HT1080 (cell line): ENCODE measurements at regions not wholly inside any gene's neighbourhood (a gene's known extent, or its start where the extent isn't known, plus 50 kb on each side); places are given as distances from the start of the nearest gene placed in this dataset.
A peak's percentile ranks its signal among the peaks of the same experiment; 100 is the strongest.

Experiments used
- DNase-seq: peaks from one replicate; pipeline ENCODE4 v3.0.0-alpha.2; 2015; ENCODE audit warnings: low read depth

GRCh38 chr22:27331526-27332281 is 469.9 kb downstream of the MN1 start:
- DNase-seq = peak; percentile 11

- no peak for DNase-seq
Measured at GRCh38 chr22:27335102-27335660, 466.4 kb downstream of the MN1 start.

DNA sequence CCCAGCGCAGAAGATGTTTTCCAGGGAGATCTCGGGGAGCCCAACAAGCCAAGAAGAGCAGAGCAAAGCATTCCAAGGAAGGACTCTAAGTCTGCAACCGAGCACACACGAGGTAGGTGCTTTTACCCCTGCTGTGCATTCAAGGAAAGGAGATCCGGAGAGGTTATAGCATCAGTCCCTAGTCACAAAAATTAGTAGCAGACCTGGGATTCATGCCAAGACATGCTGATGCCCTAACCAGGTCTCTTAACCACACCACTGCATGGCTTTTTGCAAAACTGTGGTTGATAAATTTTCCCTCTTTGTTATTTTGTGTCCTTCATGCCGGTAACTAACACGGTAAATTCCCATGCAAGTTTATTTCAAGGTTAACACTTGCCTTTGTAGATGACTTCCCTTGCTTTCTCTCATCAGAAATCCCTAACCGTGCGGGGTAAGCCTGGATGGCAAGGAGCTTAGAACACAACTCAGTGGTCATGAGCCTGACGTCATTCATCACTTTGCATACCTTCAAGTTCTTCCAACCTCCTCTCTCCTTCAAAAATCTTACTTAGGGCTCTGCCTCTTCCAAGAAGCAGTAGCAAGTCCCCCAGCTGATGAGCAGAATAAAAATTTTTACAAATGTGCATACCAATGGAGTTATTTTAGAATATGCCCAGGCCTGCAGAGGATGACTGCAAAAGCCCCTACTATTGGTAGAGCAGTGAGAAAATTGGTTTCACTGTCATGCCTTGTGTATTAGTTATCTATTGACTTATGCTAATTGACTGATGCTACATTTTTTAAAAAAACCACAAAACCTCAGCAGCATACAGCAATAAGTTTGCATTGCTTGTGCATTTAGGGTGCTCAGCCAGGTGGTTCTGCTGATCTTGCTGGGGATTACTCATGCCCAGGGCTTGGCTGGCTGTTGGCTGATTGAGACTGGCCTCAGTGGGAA is 465.1 kb downstream of the MN1 start:
- DNase-seq = no peak

DNA sequence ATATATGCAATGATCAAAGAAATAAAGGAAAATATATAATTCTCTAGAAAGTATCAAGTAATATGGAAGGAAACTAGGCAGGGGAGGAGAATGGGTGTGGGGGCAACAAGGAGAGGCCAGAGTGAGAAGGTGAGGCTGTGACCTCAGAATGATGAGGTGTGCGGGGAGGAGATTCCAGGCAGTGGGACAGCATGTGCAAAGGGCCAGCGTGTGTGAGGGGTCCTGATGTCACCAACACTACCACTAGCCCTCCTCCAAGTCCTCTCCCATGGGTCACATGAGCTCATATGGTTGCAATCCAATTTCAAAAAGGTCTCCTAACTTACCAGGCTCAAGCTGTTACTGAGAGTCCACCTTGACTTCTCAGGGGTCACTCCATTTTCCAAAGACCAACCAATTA is 463.9 kb downstream of the MN1 start:
- no peak for DNase-seq

DNA sequence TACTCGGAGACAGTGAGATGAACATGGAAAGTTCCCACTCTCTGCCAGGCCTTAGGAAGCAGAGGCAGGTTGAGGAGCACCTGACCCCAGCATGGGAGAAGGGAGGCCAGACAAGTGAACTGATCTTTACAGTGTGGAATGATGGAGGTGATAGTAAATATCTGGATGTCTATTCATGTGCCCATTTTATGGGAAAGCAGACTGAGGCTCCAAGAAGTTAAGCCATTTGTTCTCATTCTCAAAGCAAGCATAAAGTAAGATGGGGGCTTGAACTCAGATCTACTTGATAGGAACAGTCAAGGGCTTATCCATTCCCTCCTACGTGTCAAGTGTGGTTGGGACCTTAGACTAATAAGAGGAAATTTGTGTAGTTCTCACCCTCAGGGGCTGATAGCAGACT is 461.5 kb downstream of the MN1 start:
- no peak for DNase-seq

- no peak for DNase-seq
Measured at GRCh38 chr22:27344546-27344945, 457.0 kb downstream of the MN1 start.

- no peak for DNase-seq
Measured at GRCh38 chr22:27345691-27346090, 455.9 kb downstream of the MN1 start.

- DNase-seq = no peak
Measured at GRCh38 chr22:27347951-27348350, 453.6 kb downstream of the MN1 start.

DNA sequence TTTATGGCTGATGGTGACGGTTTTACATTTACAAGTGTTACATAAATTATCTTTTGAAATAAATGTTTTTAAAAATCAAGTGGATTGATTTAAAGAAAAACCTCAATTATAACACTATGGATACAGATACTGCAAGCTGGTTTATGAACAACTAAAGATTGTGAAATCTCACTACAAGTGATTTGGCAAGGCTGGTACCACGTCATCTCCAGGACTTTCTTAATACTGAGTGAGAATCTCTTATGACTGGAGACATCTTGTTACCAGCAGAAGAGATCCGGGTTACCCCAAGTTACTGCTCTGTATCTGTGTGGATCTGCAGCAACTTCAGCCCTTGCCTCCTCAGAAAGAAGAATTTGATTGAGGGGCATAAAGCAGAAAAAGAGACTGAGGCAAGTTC is 452.9 kb downstream of the MN1 start:
- DNase-seq = no peak

GRCh38 chr22:27349456-27349855 is 452.1 kb downstream of the MN1 start:
- DNase-seq = no peak

GRCh38 chr22:27350306-27350705 is 451.2 kb downstream of the MN1 start:
- no peak for DNase-seq

GRCh38 chr22:27352426-27352825 is 449.1 kb downstream of the MN1 start:
- DNase-seq = no peak

- no peak for DNase-seq
Measured at GRCh38 chr22:27358096-27358870, 443.3 kb downstream of the MN1 start.

GRCh38 chr22:27370269-27370668 is 431.3 kb downstream of the MN1 start:
- DNase-seq = peak; percentile 12

- DNase-seq = no peak
Measured at GRCh38 chr22:27370987-27371386, 430.6 kb downstream of the MN1 start.

- DNase-seq = no peak
Measured at GRCh38 chr22:27372364-27372763, 429.2 kb downstream of the MN1 start.

GRCh38 chr22:27372969-27373670 is 428.4 kb downstream of the MN1 start:
- no peak for DNase-seq

DNA sequence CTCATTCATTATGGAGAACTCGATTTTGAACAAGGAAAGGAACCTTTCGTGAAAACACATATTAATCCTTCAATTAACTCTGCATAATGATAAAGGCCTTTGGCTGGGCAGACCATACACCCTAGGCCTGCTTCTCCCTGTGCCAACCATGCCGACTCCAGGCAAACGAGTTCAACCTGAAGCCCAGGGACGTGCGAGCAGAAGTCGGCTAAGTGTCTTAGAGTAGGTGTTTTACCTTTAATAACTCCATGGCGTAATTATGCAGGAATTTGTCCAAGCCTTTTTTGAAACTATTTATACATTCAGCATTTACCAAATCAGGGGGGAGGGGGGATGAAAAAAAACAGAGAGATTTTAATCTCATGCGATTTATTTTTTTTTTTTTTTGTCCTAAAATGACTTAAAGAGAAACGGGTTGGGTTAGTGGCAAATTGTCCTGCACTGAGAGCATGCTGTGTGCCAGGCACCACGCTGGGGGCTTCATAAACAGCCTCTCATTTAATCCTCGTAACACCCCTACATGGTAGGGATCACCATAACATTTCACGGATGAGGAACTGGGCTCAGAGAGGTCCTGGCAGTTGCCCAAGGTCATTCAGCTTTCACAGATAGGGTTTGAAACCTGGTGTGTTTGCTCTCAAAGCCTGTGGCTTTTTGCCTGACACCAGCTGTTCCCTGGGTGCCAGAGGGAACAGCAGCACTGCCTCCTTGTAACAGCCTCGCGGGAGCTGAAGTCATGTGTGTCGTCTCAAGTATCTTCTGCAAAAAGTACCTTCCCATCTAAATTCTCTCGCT is 423.9 kb downstream of the MN1 start:
- no peak for DNase-seq

DNA sequence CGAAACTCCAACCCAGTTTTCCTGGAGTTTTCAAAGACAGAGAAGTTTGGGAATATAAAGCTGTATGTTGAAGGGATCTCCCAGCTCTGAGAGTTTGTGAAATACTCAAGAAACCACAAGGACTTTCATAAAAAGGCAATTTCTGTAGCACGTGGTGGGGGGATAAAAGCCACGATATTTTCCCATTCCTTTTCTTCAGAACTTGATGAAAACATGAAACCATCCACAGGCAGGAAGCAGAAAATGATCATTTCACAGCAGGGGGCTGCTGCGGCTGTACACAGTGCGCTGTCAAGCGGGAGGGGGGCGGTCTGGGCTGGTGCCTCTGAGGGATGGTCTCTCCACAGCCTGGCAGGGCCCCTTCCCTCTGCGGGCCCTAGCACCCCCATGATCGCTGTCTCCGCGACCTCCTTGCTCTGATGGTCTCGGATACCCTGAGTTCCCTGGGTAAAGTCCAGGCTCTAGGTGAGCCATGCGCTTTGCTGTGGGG is 423.2 kb downstream of the MN1 start:
- DNase-seq = no peak

DNA sequence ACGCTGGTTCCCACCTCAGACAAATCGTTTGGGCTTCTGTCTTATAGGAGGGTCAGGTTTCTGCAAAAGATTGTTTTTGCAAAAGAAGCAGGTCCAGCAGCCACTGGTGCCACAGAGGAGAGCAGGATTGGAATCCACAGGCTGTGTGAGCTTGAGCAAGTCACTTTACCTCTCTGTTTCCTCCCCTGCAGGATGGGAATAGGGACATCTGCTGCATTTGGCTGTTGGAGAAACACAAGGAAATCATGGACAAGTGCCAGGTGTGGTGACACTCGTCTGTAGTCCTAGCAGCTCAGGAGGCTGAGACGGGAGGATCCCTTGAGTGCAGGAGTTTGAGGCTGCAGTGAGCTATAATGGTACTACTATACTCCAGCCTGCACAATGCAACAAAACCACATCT is 422.6 kb downstream of the MN1 start:
- no peak for DNase-seq
